ENCODE measurements at regions not wholly inside any gene's neighbourhood (a gene's known extent, or its start where the extent isn't known, plus 50 kb on each side); places are given as distances from the start of the nearest gene placed in this dataset.
"Not testable (repeated sequence)": the region's sequence is repeated elsewhere in the genome, so short reads cannot be mapped to it uniquely, and the experiment has no call there.

DNA sequence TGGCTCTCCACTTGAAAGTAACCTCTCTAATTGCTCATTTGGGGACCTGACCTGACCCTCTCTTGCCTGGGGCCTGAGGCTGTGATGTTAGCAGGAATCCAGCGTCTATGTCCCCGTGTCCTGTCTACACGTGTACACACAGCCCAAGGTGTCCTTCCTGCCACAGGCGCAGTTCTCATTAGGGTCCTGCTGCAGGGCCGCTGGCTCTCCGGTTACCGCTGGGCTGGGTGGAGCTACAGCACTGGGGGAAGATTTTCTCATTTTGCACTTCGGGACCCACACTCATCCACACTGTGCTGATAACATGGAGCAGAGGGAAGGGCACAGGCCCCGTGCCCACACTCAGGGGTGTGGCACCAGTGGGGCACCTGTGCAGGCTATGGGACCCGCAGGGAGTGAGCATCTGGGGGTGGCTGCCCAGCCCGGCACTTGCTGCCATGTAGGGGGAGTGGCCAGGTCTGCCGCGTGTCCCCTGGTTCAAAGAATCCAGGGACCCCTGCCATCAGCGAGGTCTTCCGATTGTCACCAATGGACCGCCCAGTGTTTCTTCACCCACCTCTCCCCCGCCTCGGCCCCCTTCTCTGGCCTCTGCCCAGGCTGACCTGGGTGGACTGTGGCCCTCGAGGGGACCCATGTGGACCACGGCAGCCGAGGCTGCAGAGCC is 98.7 kb upstream of the SFSWAP start:
- DNase-seq (ENCODE audit: low read depth, low spot score): no peak
- no peak overlapping the region for H3K27ac ChIP-seq

DNA sequence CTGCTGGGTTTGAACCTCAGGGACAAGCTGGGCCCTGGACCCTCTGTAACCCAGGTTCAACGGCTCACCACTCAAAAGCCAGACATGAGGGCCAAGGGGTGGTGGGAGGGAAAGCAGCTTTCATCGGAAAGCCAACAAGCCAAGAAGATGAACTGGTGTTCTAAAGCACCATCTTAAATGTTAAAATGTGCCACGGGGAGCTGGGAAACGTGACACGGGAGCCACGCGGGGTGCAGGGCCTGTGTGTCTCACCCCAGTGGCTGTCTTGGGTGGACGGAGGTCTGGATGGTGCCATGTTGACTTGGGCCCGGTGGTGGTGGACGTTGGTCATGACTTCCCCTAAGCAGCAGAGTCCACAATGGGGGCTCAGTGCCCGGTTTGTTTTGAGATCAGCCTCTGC is 97.7 kb upstream of the SFSWAP start:
- no peak overlapping the region for H3K27ac ChIP-seq
- no peak for DNase-seq (ENCODE audit: low read depth, low spot score)

DNA sequence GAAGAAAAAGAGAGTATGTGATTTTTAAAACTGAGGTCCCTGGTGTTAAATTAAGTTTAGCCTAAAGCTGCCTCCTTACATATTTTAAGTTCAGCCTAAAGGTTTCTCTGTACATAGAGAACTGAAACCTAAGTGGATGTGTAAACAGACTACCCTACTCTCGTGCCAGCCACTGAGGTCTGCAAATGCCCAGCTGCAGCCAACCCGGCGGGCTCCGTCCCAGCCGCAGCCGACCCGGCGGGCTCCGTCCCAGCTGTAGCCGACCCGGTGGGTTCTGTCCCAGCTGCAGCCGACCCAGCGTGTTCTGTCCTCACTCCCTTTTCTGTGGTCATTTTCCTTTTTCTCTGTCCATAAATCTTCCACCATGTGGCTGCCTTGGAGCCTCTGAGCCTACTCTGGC is 97.2 kb upstream of the SFSWAP start:
- DNase-seq (ENCODE audit: low read depth, low spot score): no peak
- no peak overlapping the region for H3K27ac ChIP-seq

DNA sequence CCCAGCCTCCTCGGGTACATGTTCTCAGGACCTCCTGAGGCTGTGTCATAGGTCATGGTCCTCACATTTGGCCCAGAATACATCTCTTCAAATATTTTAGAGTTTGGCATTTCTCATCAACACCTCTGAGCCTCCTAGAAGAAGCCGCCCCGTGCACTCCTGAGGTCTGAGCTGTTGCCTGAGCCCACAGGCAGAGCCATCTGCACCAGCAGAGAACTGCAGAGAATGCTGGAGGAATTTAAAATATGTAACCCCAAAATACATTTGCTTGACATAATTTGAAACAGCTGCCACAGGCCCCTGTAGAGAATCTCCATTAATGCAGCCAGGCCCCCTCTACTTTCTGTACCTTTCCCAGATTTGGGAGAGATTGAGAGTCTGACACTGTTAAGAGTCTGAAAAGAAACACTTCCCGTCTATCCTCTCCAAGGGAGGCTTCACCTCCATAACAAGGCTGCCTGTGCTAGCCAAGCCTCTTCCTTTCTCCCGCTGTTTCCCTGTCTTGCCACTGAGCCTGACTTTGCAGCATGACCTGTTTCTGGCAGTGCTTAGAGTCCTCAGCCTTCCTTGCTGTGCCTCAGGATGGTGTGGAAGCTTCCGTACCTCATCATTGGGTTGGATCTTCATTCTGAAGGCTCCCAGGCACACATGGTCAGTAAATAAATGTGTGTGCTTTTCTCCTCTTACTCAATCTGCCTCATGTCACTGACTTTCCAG is 95.4 kb upstream of the SFSWAP start:
- H3K27ac ChIP-seq: no peak overlapping the region
- no peak for DNase-seq (ENCODE audit: low read depth, low spot score)

DNA sequence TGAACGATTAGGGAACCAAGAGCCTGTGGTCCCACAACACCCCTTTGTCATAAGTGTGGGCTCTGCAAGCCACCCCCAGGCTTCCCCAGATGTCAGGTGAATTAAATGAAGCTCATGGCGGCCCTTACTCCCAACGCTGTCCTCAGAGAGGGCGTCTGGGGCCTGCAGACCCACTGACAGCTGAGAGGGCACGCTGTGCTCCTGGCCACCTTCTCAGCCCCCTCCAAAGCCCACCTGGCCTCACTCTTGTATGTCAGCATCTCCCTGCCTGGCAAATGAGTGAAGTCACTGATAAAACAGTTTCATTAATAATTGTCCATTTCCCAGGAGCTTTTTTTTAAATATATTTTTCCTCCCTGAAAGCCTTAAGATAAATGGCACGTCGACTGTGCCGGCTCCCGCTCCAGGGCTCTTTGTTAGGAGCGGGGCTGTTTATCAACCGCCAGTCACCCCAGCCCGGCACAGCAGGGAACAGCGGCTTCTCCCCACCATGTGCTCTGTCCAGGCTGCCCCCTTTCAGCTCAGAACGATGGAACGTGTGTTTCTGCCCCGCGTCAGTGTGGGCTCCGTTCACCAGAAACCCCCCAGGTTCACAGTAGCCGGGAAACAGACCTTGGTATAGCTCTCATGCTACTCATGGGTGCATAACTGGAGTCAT is 94.7 kb upstream of the SFSWAP start:
- DNase-seq (ENCODE audit: low read depth, low spot score): no peak
- H3K27ac ChIP-seq: no peak overlapping the region

DNA sequence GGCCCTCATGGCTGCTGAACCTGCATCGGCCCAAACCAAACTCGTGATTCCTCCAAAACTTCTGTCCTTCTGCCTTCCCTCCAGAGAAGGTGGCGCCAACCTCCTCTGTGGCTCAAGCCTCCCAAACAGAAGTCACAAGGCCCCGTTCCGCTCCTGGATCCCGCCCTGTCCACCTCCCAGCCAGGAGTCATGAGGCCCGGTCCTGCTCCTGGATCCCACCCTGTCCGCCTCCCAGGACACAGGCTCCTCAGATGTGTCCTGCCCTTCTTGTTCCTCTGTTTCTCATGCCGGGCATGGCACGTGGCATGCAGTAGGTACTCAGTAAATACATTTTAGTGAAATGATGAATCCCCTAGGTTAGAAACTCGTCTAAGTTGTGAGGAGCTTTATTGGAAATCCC is 94.2 kb upstream of the SFSWAP start:
- no peak for DNase-seq (ENCODE audit: low read depth, low spot score)
- no peak overlapping the region for H3K27ac ChIP-seq

DNA sequence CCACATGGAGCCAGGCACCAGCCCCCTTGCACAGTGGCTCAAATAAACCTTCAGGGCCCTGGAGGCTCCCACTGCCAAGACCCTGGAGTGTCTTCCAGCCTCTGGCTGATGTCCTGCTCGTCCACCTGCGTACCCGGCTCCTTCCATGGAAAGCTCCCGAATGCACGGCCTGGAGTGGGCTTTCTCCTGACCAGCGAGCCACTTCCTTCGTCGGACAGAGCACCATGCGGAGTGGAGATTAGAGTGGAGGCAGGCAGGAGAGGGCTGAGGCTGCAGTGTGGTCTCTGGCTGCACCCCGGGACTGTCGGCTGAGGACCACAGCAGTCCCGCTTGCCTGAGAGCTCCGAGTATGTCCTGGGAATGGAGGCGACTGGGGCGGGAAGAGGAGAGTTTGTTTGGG is 93.7 kb upstream of the SFSWAP start:
- no peak for DNase-seq (ENCODE audit: low read depth, low spot score)
- H3K27ac ChIP-seq: no peak overlapping the region

DNA sequence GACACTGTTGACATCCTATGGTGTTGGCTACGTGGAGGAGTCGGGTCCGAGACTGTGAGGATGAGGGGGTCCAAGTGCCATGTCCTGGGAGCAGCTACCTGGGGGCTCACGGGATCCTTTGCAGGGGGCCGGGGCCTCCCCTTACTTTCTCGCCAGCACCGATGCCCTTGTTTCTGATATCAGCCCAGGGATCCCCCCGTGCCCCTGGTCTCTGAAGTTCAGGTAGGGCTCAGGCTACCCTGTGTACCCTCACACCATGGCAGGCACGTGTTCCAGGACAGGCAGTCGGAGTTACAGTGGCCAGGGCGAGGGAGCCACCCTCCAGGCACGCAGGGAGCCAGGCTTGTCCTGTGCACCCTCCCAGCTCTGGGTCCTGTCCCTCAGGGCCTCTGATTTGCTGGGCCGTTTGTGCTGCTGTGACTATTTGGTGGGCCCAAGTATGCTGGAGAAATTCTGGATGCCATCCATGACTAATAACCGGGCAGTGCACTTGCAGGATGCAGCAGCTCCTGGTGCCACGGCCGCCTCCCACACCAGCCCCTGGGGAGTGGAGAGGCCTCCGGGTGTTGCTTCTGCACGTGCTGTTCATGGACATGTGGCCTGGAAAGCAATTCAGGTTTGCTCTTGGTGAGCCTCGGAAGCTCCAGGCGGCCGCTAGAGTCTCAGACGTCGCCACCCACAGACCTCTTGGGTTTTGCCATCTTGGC is 93.1 kb upstream of the SFSWAP start:
- H3K27ac ChIP-seq: no peak overlapping the region
- DNase-seq (ENCODE audit: low read depth, low spot score): no peak

DNA sequence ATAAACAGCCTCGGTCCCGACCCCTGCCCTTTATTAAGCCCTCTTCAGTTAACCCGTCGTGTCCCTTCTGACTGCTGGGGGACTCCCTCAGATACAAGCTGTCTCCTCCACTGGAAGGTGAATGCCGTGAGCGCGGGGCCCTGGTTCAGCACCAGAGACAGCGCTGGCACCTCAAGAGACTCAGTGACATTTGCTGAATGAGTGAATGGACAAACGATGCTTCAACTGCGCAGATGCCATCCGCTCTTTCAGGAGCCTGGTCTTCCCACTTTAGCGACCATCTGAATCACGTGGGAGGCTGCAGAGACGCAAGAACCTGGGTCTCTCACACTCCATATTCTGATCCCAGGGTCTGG is 92.6 kb upstream of the SFSWAP start:
- no peak for DNase-seq (ENCODE audit: low read depth, low spot score)
- no peak overlapping the region for H3K27ac ChIP-seq

DNA sequence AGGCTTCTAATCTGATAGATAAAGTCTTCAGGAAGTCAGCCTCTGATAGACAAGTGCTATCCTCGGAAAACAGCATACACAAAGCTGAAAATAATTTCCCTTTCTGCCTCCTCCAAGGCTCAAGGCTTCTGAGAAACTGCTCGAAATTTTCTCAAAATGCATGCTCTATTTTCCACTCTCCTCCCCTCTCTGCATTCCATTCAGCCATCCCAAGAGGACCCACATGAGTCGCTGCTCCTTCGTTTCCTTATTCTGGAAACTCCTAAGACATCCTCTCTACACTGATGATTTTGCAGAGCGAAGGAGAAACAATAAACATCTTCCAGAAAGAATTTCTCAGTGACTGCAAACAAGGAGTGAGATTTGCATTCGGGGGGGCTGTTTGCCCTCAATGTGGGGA is 92.2 kb upstream of the SFSWAP start:
- DNase-seq (ENCODE audit: low read depth, low spot score): no peak
- H3K27ac ChIP-seq: no peak overlapping the region

DNA sequence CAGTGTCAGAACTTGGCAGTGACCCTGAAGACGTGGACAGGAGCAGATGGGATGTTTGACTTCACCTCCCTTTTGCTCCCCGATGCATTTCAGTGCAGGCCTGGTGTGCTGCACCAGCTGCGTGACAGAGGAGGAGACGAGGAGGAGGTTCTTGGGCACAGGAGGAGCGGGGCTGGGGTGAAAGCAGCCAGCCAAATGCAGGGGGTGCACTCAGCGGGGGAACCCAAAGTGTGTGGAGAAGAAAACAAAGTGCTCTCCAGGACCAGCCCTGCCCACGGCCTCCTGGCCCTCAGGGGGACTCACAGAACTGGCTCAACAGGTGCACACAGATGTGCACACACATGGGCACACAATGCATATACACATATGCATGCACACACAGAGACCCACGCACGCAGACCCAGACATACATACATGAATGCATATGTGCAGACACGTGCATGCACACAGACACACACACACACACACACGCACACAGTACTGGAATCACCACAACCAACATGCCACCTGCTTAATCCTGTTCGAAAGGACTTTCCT is 91.7 kb upstream of the SFSWAP start:
- DNase-seq (ENCODE audit: low read depth, low spot score): no peak
- H3K27ac ChIP-seq: no peak overlapping the region

DNA sequence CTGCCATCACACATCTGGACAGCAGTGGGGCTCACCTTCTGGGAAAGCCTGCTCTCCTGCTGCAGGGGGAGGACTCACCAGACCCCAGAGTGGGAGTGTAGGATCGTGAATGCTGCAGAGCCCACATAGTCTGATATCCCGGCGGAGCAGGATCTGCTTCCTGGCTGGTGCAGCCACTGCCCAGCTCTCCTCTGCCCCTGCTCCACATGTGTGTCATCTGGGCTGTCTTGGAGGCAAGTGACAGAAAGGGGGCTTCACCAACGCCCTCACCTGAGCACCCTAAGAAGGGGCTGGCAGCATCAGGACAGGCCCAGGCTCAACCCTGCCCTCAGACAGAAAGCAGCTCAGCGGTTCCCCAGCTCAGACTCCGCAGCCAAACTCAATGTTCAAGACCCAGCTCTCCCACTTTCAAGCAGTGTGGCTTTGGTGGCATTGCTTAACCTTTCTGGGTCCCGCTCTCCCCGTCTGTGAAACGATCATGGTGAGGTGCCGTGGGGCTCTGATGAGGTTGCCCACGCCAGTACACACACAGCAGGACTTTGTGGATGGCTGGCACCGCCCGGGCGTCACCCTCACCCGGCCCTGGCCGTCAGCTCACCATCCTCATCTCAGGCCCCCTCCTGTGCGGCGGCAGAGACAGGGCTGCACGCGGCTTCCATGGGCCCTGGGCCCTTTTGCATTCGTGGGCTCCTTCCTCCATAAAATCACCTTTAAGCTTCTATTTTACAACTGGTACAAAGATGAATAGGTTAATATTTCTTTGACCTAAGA is 91.0 kb upstream of the SFSWAP start:
- no peak overlapping the region for H3K27ac ChIP-seq
- no peak for DNase-seq (ENCODE audit: low read depth, low spot score)

DNA sequence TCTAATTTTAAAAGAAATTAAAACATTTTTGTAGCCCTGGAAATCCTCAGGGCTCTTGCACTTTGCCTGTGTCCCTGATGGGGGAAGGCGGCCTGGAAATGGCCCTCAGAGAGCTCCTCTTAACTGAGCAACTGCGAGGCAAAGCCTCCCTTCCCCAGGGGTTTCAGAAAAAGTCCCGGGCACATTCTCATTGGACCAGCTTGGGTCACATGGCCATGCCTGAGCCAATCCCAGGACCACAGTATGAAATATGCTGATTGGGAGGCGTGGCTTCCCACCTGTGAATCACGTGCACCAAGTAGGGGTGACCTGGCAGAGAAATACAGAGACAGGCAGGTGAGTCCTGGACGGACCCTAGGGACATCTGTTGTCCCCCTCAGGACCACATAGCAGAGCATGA is 90.4 kb upstream of the SFSWAP start:
- DNase-seq (ENCODE audit: low read depth, low spot score): no peak
- no peak overlapping the region for H3K27ac ChIP-seq

DNA sequence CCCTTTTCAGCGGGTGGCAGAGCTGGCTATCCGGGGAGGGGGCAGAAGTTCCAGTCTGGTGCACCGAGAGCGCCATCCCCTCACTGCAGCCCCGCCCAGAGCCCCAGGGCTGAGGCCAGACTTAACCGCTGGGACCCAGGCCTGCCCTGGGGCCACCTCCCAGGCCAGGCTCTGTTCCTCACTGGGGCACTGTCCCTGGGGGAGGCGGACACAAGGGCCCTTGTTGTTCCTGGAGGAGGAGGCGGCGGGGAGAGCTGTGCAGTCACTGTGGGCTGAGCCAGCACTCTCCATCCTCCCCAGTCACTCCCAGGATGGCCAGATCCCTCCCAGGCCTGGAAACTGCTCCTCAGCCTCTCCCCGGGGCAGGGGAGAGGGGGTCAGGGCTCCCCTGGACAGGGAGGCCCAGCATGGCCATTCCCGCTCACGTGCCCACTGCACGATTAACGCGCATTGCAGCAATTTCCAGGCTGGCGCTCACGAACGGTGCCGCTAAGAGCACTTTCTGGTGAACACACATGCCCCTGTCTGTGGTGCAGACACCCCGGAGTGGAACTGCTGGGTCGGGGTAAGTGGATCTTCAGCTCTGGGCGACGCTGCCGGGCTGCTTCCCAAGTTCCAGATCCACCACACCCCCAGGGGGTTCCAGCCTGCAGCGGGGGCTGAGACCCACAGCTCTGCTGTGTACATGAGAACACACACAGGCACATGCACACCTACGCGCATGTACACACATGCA is 89.8 kb upstream of the SFSWAP start:
- no peak for DNase-seq (ENCODE audit: low read depth, low spot score)
- no peak overlapping the region for H3K27ac ChIP-seq

DNA sequence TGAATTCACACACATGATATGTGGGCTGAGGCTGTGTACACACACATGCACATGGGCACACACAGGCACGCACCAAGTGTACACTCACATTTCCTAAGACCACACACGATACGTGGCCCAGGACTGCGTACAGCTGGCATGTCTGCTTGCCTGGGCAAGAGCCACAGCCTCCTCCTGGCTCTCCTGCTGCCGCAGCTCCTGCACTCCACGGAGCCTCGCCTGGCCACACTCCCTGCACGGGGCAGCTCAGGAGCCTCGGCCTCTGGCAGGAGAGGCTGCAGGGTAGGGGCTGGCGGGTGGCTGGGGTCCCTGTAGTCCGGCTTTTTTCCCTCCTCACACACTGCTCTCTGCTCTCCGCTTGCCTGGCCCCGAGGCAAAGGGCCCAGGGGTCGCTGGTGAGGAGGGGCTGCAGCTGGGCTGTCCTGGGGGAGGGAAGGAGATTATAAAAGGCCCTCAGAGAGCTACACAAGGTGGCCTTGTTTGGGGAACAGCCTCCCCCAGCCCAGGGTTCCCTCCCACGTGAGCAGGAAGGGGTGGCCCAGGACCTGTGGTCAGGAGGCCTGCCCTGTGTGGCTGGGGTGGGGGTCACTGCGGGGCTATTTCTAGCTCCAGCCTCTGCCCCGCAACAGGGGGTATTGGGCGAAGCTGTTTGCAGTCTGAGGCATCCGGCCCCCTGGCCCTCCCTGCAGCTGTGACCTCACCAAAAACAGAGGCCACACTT is 89.0 kb upstream of the SFSWAP start:
- no peak overlapping the region for H3K27ac ChIP-seq
- DNase-seq (ENCODE audit: low read depth, low spot score): peak; percentile 44

DNA sequence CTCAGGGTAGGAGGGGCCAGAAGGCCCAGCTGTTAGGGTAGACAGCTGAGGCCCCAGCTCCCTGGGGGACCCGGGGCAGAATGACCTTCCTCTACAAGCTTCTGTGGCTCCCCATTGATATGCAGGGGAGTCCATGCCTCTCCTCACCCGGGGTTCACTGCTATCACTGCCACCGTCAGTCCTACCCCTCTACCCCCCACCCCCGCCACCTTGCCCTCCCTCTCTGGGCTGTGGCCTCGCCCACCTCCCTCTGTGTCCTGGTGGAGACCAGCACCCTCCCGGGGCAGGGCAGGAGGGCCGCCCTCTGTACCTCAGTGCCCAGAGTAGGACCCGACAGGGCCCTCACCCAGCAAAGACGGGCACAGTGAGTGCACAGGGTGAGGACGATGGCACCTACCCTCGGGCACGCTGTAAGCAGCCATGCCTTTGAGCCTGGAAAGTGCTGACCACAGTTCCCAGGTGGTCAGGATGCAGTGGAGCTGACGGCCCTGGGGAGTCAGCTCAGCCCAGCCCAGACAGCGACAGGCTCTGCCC is 88.4 kb upstream of the SFSWAP start:
- no peak for DNase-seq (ENCODE audit: low read depth, low spot score)
- no peak overlapping the region for H3K27ac ChIP-seq

DNA sequence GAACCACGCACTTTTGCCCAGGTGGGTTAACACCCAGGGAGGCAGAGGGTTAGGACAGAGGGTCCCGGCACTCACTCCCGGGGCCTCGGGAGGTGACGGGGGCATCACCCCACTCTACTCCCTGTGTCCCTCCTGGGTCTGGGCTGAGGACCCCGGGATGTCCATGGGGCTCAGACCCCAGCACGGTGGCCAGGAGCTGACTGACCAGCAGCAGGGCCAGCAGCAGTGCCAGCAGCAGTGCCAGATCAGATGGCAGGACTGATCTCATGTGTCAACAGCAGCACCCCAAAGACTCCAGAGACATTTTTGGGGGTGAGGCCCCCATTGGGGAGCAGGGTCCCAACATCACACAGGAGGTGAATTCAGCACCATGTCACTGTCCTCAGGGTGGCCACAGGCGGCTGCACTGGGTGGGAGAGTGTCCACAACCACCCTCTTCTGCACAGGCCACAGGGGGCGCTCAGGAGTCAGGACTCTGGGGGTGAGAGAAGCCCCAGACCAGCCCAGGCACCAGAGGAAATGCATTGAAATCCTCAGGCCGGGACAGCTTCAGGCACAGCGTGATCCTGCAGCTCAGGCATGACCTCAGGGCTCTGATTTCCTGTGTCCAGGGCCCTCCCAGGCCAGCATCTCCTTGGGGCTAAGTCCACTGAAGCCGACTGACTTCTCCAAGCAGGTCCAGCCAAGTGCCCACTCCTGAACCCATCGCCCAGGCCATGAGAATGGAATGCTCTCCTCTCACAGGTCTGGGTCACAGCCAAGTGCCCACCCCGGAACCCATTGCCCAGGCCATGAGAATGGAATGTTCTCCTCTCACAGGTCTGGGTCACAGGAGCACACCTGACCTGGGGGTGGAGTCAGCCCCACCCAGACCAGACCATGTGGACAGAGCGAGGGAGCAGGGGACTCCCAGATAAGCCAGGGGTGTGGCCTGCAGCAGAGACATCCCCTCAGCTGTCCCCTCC is 87.2 kb upstream of the SFSWAP start:
- H3K27ac ChIP-seq; DNase-seq (ENCODE audit: low read depth, low spot score): not testable (repeated sequence)

DNA sequence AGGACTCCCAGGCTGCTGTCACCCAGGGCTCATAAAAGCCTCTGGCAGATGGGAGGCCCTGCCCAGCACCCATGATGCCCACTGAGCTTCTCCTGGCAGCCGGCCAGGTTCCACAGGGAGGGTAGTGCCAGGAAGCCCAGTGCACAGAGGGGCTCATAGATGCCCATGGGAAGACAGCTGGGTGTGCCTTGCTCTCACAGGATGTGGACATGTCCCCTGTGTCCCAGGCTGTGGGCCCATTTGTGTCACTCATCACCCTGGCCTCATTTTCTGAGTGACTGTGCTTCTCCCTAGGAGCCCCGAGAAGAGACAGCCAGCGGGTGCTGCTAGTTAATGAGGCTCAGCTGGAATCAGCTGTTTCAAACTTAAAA is 86.5 kb upstream of the SFSWAP start:
- DNase-seq (ENCODE audit: low read depth, low spot score): not testable (repeated sequence)

More for the DNA sequence above, 86.5 kb upstream of the SFSWAP start:
- H3K27ac ChIP-seq: not testable (repeated sequence)

Data from epithelial cell of prostate (primary cell).